ENCODE measurements at regions not wholly inside any gene's neighbourhood (a gene's known extent, or its start where the extent isn't known, plus 50 kb on each side); places are given as distances from the start of the nearest gene placed in this dataset.

GRCh38 chr11:31960126-31960525 is 130.7 kb upstream of the RCN1 start:
- TF ChIP-seq TAF1 (IDR thresholded peaks at IDR 0.05; ENCODE audit: borderline replicate concordance, low read depth, low read length) (no peak), POLR2A (IDR thresholded peaks at IDR 0.05; ENCODE audit: low read depth, low read length) (no peak)

Measured in GM12892 (cell line).